Astrocyte of the cerebellum (primary cell): ENCODE measurements at regions not wholly inside any gene's neighbourhood (a gene's known extent, or its start where the extent isn't known, plus 50 kb on each side); places are given as distances from the start of the nearest gene placed in this dataset.

ENCODE experiments used
- DNase-seq: peaks from one replicate; pipeline ENCODE4 v3.0.0-alpha.2; 2011; ENCODE audit warnings: low read depth
- H3K4me3 ChIP-seq: 2 replicates; pipeline ENCODE4 v1.5.1; 2011; ENCODE audit warnings: mild to moderate bottlenecking, low read depth, low read length, moderate library complexity
- CTCF ChIP-seq: IDR thresholded peaks from 2 replicates; pipeline ENCODE4 v1.5.1; 2012; ENCODE audit warnings: low read length, low read depth, moderate library complexity, mild to moderate bottlenecking; ENCODE audit errors: missing control alignments
- in situ Hi-C: cut with HindIII; loops from 2 replicates; pipeline ENCODE4 v1.10.0; 2017; ENCODE audit warnings: low sequenced_read_pairs

GRCh38 chr6:103142902-103143301 is 1716.8 kb downstream of the HACE1 start:
- no peak overlapping the region for H3K4me3 ChIP-seq
- no peak for DNase-seq
- no peak for TF ChIP-seq CTCF
- in situ Hi-C loops, result no loop called here

- in situ Hi-C loops, result no loop called here
- no peak overlapping the region for H3K4me3 ChIP-seq
- no peak for TF ChIP-seq CTCF
- DNase-seq, result no peak
These were observed 1719.3 kb downstream of the HACE1 start for GRCh38 chr6:103140308-103141027.

- in situ Hi-C loops, result no loop called here
- DNase-seq, result no peak
- no peak overlapping the region for H3K4me3 ChIP-seq
- no peak for TF ChIP-seq CTCF
These were observed 1720.3 kb downstream of the HACE1 start for GRCh38 chr6:103139377-103139776.

- TF ChIP-seq CTCF, result no peak
- H3K4me3 ChIP-seq, result no peak overlapping the region
These were observed 1731.0 kb downstream of the GRIK2 start for GRCh38 chr6:103124471-103124870.

GRCh38 chr6:103122766-103123601 is 1729.5 kb downstream of the GRIK2 start:
- peak; percentile 27 for DNase-seq
- TF ChIP-seq CTCF, result peak; percentile 64
- no peak overlapping the region for H3K4me3 ChIP-seq
- in situ Hi-C loops, result no loop called here

More at GRCh38 chr6:103124471-103124870, 1731.0 kb downstream of the GRIK2 start:
- DNase-seq, result no peak
- in situ Hi-C loops, result no loop called here

- no peak overlapping the region for H3K4me3 ChIP-seq
- in situ Hi-C loops, result no loop called here
- no peak for TF ChIP-seq CTCF
- DNase-seq, result no peak
These were observed 1725.5 kb downstream of the GRIK2 start for GRCh38 chr6:103119056-103119455.
